ENCODE measurements at regions not wholly inside any gene's neighbourhood (a gene's known extent, or its start where the extent isn't known, plus 50 kb on each side); places are given as distances from the start of the nearest gene placed in this dataset.

GRCh38 chr2:194232600-194232999 is 1424.4 kb upstream of the SLC39A10 start:
- Histone ChIP-seq H3K27me3 (ENCODE audit: insufficient read depth, low read depth) (no peaks in the 10 kb centered on the region), H3K27ac (no peak overlapping the region), H3K4me1 (replicated peaks; ENCODE audit: insufficient read depth) (no peaks in the 10 kb centered on the region), H3K79me2 (ENCODE audit: low read depth) (no peaks in the 10 kb centered on the region), H3K9me2 (ENCODE audit: insufficient read depth) (no peaks in the 10 kb centered on the region), H3K36me3 (ENCODE audit: low read depth) (no peaks in the 10 kb centered on the region), H4K20me1 (ENCODE audit: insufficient read depth) (no peaks in the 10 kb centered on the region), H3K9me3 (ENCODE audit: insufficient read depth, low read depth) (no peaks in the 10 kb centered on the region), H3F3A (ENCODE audit: insufficient read depth, low read depth) (no peaks in the 10 kb centered on the region), H3K4me3 (no peak overlapping the region), H3K4me2 (no peak overlapping the region), H2AFZ (no peak overlapping the region)
- ChIA-PET POLR2A (ENCODE audit: unreplicated experiment) (no interaction called here), CTCF (no interaction called here)
- TF ChIP-seq EZH2 (IDR thresholded peaks at IDR 0.05; ENCODE audit: low read depth): no peak
- TF ChIP-seq, protein P1, sequence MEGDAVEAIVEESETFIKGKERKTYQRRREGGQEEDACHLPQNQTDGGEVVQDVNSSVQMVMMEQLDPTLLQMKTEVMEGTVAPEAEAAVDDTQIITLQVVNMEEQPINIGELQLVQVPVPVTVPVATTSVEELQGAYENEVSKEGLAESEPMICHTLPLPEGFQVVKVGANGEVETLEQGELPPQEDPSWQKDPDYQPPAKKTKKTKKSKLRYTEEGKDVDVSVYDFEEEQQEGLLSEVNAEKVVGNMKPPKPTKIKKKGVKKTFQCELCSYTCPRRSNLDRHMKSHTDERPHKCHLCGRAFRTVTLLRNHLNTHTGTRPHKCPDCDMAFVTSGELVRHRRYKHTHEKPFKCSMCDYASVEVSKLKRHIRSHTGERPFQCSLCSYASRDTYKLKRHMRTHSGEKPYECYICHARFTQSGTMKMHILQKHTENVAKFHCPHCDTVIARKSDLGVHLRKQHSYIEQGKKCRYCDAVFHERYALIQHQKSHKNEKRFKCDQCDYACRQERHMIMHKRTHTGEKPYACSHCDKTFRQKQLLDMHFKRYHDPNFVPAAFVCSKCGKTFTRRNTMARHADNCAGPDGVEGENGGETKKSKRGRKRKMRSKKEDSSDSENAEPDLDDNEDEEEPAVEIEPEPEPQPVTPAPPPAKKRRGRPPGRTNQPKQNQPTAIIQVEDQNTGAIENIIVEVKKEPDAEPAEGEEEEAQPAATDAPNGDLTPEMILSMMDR (conservative IDR thresholded peaks at IDR 0.05): no peak
- no TSS peak for BruUV-seq (replicated peaks)
- no peak for DNase-seq
- intact Hi-C loops (cut with micrococcal nuclease; ENCODE audit: unreplicated experiment): no loop called here

DNA sequence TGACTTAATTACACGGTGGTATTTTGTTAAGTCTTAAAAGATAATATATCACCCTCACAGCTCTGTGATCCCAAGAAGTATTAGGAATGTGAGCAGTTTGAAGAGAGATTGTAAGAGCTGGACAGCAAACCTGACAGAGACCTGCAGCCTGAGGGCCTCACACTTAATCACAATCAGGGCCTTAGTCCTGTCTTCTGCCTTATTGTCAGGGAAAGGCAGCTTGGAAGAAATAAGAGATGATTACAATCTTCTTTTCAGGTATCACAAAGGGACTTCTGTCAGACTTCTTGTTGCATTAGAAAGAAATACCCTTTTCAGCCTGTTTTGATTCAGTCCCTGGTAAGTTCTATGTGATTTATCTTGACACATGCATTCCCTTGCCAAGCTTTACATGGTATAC is 1433.8 kb upstream of the SLC39A10 start:
- Histone ChIP-seq H3K27ac (no peak overlapping the region), H3K4me1 (replicated peaks; ENCODE audit: insufficient read depth) (no peaks in the 10 kb centered on the region), H3K4me2 (no peak overlapping the region), H3K4me3 (no peak overlapping the region), H2AFZ (no peak overlapping the region), H3K36me3 (ENCODE audit: low read depth) (no peaks in the 10 kb centered on the region), H4K20me1 (ENCODE audit: insufficient read depth) (no peaks in the 10 kb centered on the region), H3K9me2 (ENCODE audit: insufficient read depth) (no peaks in the 10 kb centered on the region), H3K27me3 (ENCODE audit: insufficient read depth, low read depth) (no peaks in the 10 kb centered on the region), H3K9me3 (ENCODE audit: insufficient read depth, low read depth) (no peaks in the 10 kb centered on the region), H3K79me2 (ENCODE audit: low read depth) (no peaks in the 10 kb centered on the region), H3F3A (ENCODE audit: insufficient read depth, low read depth) (no peaks in the 10 kb centered on the region)
- BruUV-seq (replicated peaks): no TSS peak
- ChIA-PET CTCF (no interaction called here), POLR2A (ENCODE audit: unreplicated experiment) (no interaction called here)
- intact Hi-C loops (cut with micrococcal nuclease; ENCODE audit: unreplicated experiment): no loop called here
- TF ChIP-seq, protein P1 (conservative IDR thresholded peaks at IDR 0.05): no peak
- TF ChIP-seq EZH2 (IDR thresholded peaks at IDR 0.05; ENCODE audit: low read depth): no peak
- no peak for DNase-seq

DNA sequence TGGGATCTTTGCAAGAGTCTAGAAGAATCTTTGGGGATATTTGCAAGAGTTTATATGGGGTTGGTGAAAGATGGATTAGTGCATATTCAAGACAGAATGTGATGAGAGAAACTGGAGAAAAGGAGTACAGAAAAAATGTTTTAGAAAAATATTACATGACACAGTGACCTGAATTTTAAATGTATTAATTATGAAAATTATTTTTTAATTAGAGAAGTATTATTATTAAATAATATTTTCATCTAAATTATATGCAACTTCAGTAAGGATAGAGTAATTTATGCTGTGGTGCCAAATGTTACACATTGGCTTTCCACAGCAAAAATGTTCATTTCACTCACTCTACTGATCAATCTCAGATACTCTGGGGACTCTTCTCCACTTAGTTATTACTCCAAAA is 1442.8 kb upstream of the SLC39A10 start:
- ChIA-PET CTCF (no interaction called here), POLR2A (ENCODE audit: unreplicated experiment) (no interaction called here)
- no peaks in the 10 kb centered on the region for H3K9me2 ChIP-seq (ENCODE audit: insufficient read depth)
- no peaks in the 10 kb centered on the region for H3K9me3 ChIP-seq (ENCODE audit: insufficient read depth, low read depth)
- H4K20me1 ChIP-seq (ENCODE audit: insufficient read depth): no peaks in the 10 kb centered on the region
- H3K4me1 ChIP-seq (replicated peaks; ENCODE audit: insufficient read depth): no peaks in the 10 kb centered on the region
- H3K27me3 ChIP-seq (ENCODE audit: insufficient read depth, low read depth): no peaks in the 10 kb centered on the region
- H3K4me3 ChIP-seq: no peak overlapping the region
- no peaks in the 10 kb centered on the region for H3K79me2 ChIP-seq (ENCODE audit: low read depth)
- intact Hi-C loops (cut with micrococcal nuclease; ENCODE audit: unreplicated experiment): no loop called here
- no peaks in the 10 kb centered on the region for H3F3A ChIP-seq (ENCODE audit: insufficient read depth, low read depth)
- no peak overlapping the region for H2AFZ ChIP-seq
- BruUV-seq (replicated peaks): no TSS peak
- DNase-seq: no peak
- no peak overlapping the region for H3K27ac ChIP-seq
- TF ChIP-seq EZH2 (IDR thresholded peaks at IDR 0.05; ENCODE audit: low read depth): no peak
- H3K36me3 ChIP-seq (ENCODE audit: low read depth): no peaks in the 10 kb centered on the region
- no peak overlapping the region for H3K4me2 ChIP-seq

GRCh38 chr2:194205568-194206227 is 1451.3 kb upstream of the SLC39A10 start:
- no peaks in the 10 kb centered on the region for H3K36me3 ChIP-seq (ENCODE audit: low read depth)
- ChIA-PET POLR2A (ENCODE audit: unreplicated experiment) (no interaction called here), CTCF (no interaction called here)
- intact Hi-C loops (cut with micrococcal nuclease; ENCODE audit: unreplicated experiment): no loop called here
- H3F3A ChIP-seq (ENCODE audit: insufficient read depth, low read depth): no peaks in the 10 kb centered on the region
- H3K9me3 ChIP-seq (ENCODE audit: insufficient read depth, low read depth): no peaks in the 10 kb centered on the region
- H3K9me2 ChIP-seq (ENCODE audit: insufficient read depth): no peaks in the 10 kb centered on the region
- no peaks in the 10 kb centered on the region for H3K79me2 ChIP-seq (ENCODE audit: low read depth)
- no peak overlapping the region for H3K4me2 ChIP-seq
- no peak overlapping the region for H3K27ac ChIP-seq
- no peak for DNase-seq
- no peaks in the 10 kb centered on the region for H4K20me1 ChIP-seq (ENCODE audit: insufficient read depth)
- H3K4me3 ChIP-seq: no peak overlapping the region
- no peaks in the 10 kb centered on the region for H3K4me1 ChIP-seq (replicated peaks; ENCODE audit: insufficient read depth)
- TF ChIP-seq, protein P1 (conservative IDR thresholded peaks at IDR 0.05): no peak
- TF ChIP-seq EZH2 (IDR thresholded peaks at IDR 0.05; ENCODE audit: low read depth): no peak
- H2AFZ ChIP-seq: no peak overlapping the region
- no peaks in the 10 kb centered on the region for H3K27me3 ChIP-seq (ENCODE audit: insufficient read depth, low read depth)
- BruUV-seq (replicated peaks): no TSS peak

Data from PC-9 (cell line).